ENCODE measurements at regions not wholly inside any gene's neighbourhood (a gene's known extent, or its start where the extent isn't known, plus 50 kb on each side); places are given as distances from the start of the nearest gene placed in this dataset.

- TF ChIP-seq CTCF (IDR thresholded peaks at IDR 0.05 in 4 of 5, conservative IDR thresholded peaks at IDR 0.05 in 1 of 5) (no peak), POLR2A (IDR thresholded peaks at IDR 0.05) (no peak)
These were observed 260.0 kb downstream of the CCSER2 start for GRCh38 chr10:84588426-84588825.
